Esophagus muscularis mucosa (tissue), 4 donors: ENCODE measurements at regions not wholly inside any gene's neighbourhood (a gene's known extent, or its start where the extent isn't known, plus 50 kb on each side); places are given as distances from the start of the nearest gene placed in this dataset.

ENCODE experiments used
- DNase-seq: peaks from one replicate; pipeline ENCODE4 v3.0.0-alpha.2; 2017; ENCODE audit errors: extremely low spot score
- H3K27ac ChIP-seq, 4 donors: fragments of 200-600 bp; sonication (generic); replicated peaks in 1 of 4; 1 replicate in 3 of 4; 2 replicates in 1 of 4; pipeline ENCODE4 v1.5.1; 2016 to 2019; ENCODE audit warnings: mild to moderate bottlenecking in 1 of 4
- H3K27me3 ChIP-seq, 4 donors: fragments of 200-600 bp; sonication (generic); one replicate each; pipeline versions ENCODE4 v1.5.1 to v1.6.0; 2016 to 2019
- H3K36me3 ChIP-seq, 4 donors: fragments of 200-600 bp; sonication (generic); one replicate each; pipeline ENCODE4 v1.5.1; 2016 to 2019
- H3K4me1 ChIP-seq, 4 donors: fragments of 200-600 bp; sonication (generic); one replicate each; pipeline ENCODE4 v1.5.1; 2016 to 2019
- H3K4me3 ChIP-seq, 4 donors: fragments of 200-600 bp; sonication (generic); 1 replicate in 2 of 4; 2 replicates in 2 of 4; pipeline ENCODE4 v1.5.1; 2016 to 2019; ENCODE audit warnings: mild to moderate bottlenecking in 4 of 4, moderate library complexity in 1 of 4
- H3K9me3 ChIP-seq, 4 donors: fragments of 200-600 bp; sonication (generic); 1 replicate in 3 of 4; 2 replicates in 1 of 4; pipeline ENCODE4 v1.5.1; 2016 to 2019
- EP300 ChIP-seq: sonication (generic); formaldehyde crosslinking; IDR thresholded peaks from one replicate; pipeline ENCODE4 v1.6.1; 2017; ENCODE audit warnings: antibody characterized with exemption
- POLR2A ChIP-seq: fragments of 450-650 bp; IDR thresholded peaks from one replicate; pipeline ENCODE4 v1.6.1; 2017; ENCODE audit warnings: antibody characterized with exemption, moderate library complexity, mild to moderate bottlenecking, low read depth
- POLR2AphosphoS5 ChIP-seq, 2 donors: sonication (generic); formaldehyde crosslinking; IDR thresholded peaks; one replicate each; pipeline ENCODE4 v1.6.1; 2017; ENCODE audit warnings: antibody characterized with exemption in 2 of 2
- WGBS: methylation state at CpG from one replicate; pipeline ENCODE4 v1.1.5; 2018; 5-methylcytosine and 5-hydroxymethylcytosine counted together
- intact Hi-C: fragments of 100-400 bp; cut with DNase I; formaldehyde crosslinking; loops from one replicate; pipeline ENCODE4 v1.15.1; 2023
- TF ChIP-seq, protein P1 (sequence below), 3 experiments: fragments of 200-600 bp in 2 of 3; fragments of 450-650 bp in 1 of 3; sonication (generic) in 2 of 3; IDR thresholded peaks; one replicate each; pipeline ENCODE4 v1.5.1; 2017 to 2019; ENCODE audit warnings: antibody characterized with exemption in 3 of 3, mild to moderate bottlenecking in 2 of 3, moderate library complexity in 1 of 3

DNA sequence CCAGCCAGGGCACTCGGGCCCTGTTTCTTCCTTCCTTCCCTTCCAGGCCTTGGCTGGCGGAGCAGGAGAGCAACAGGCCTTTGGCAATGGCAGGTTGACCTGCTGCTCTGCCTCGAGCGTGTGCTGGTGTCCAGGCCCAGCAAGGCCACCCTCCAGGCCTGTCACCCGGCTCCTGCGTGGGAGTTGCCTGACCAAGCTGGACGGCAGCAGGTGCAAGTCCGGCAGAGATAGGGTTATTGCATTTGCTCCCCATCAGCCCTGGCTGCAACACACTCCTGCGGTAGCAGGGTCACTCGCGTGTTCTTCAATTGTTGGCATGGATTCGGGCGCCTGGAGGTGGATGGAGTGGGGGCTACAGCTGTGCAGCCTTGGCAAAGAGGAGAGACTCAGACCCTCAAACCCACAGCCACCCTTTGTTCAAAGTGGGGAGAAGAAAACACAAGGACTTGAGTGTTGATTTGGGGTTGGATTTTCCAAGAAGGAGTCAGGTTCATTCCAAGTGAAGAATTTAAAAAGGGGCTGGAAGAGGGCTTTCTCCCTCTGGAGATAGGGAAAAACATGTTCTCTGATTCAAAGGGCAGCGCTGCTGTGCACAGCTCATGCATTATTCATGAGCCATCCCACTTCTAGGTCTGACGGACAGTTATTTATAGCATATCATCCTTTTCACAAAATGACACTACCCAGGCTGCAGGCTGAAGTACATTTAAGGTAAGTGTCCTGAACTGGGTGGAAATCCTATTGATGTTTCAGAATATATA lies 64.2 kb upstream of the PITRM1 start:
- TF ChIP-seq POLR2AphosphoS5 (IDR thresholded peaks at IDR 0.05) (no peak), POLR2A (no peak), EP300 (no peak)
- TF ChIP-seq, protein P1, sequence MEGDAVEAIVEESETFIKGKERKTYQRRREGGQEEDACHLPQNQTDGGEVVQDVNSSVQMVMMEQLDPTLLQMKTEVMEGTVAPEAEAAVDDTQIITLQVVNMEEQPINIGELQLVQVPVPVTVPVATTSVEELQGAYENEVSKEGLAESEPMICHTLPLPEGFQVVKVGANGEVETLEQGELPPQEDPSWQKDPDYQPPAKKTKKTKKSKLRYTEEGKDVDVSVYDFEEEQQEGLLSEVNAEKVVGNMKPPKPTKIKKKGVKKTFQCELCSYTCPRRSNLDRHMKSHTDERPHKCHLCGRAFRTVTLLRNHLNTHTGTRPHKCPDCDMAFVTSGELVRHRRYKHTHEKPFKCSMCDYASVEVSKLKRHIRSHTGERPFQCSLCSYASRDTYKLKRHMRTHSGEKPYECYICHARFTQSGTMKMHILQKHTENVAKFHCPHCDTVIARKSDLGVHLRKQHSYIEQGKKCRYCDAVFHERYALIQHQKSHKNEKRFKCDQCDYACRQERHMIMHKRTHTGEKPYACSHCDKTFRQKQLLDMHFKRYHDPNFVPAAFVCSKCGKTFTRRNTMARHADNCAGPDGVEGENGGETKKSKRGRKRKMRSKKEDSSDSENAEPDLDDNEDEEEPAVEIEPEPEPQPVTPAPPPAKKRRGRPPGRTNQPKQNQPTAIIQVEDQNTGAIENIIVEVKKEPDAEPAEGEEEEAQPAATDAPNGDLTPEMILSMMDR (IDR thresholded peaks at IDR 0.05), result no peak
- 90% methylated on average over 14 of the region's 15 CpGs for WGBS
- no peaks in the 10 kb centered on the region for H3K36me3 ChIP-seq
- no peak overlapping the region for H3K27ac ChIP-seq
- no peak overlapping the region for H3K4me3 ChIP-seq
- H3K4me1 ChIP-seq, result peaks cover 6 to 11% (median 8%) of the 10 kb centered on the region in 4 donors
- no peaks in the 10 kb centered on the region for H3K9me3 ChIP-seq
- DNase-seq, result no peak
- no peaks in the 10 kb centered on the region for H3K27me3 ChIP-seq
- intact Hi-C loops, result loop anchor here (5.0 kb wide), 1 partner anchor 545 kb away; no protein-coding TSS in a partner anchor

DNA sequence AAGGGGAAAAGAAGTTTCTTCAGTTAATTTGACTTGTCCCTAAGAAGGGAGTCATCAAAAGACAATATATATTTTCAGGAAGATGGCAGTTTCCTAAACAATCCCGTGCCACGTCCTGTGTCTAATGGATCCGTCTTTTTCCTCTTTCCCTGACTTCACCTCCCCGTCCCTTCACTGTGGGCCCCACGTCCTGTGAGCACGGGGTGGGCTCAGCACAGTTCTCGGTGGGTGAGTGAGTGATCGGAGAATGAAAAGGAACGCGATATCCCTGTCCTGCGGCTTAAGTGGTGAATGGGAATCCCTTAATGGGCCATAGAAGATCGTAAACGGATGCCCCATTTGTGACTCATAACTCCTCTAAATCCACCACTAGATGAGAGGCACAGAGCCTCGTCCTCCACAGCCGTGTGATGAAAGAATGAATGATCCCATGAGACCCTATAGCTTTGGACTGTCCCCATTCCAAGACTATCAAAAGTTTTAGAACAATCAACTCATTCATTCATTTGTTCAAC lies 63.5 kb upstream of the PITRM1 start:
- DNase-seq, result no peak
- intact Hi-C loops, result loop anchor here (5.0 kb wide), 1 partner anchor 546 kb away; no protein-coding TSS in a partner anchor

DNA sequence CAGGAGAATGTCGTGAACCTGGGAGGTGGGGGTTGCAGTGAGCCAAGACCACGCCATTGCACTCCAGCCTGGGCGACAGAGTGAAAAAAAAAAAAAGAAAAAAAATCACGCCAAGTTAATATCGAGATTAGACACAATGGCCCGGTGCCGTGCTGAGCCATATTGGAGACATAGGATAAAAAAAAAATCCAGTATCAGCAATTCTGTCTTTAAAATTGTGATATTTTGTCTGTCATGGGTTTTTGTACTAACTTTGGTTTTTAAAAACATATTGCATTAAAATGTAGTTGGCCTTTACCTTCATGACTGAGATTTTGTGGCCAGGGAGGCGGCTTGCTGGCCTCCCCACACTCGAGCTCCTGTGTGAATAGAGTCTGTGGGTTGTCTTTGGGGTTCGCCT lies 62.8 kb upstream of the PITRM1 start:
- TF ChIP-seq EP300 (no peak), POLR2A (no peak), POLR2AphosphoS5 (IDR thresholded peaks at IDR 0.05) (no peak)
- TF ChIP-seq, protein P1 (IDR thresholded peaks at IDR 0.05), result no peak
- Histone ChIP-seq H3K27ac (no peak overlapping the region), H3K9me3 (no peaks in the 10 kb centered on the region), H3K27me3 (no peaks in the 10 kb centered on the region), H3K4me3 (no peak overlapping the region), H3K4me1 (peaks cover 6 to 11% (median 8%) of the 10 kb centered on the region in 4 donors), H3K36me3 (no peaks in the 10 kb centered on the region)
- intact Hi-C loops, result loop anchor here (5.0 kb wide), 1 partner anchor 547 kb away; no protein-coding TSS in a partner anchor
- no peak for DNase-seq
- 92% methylated on average over 10 of the region's 10 CpGs for WGBS

More for the DNA sequence above, 63.5 kb upstream of the PITRM1 start:
- Histone ChIP-seq H3K36me3 (no peaks in the 10 kb centered on the region), H3K9me3 (no peaks in the 10 kb centered on the region), H3K27ac (no peak overlapping the region), H3K4me1 (peaks cover 6 to 11% (median 8%) of the 10 kb centered on the region in 4 donors), H3K27me3 (no peaks in the 10 kb centered on the region), H3K4me3 (no peak overlapping the region)
- TF ChIP-seq POLR2AphosphoS5 (IDR thresholded peaks at IDR 0.05), result no peak
- WGBS, result 96% methylated on average over 15 of the region's 15 CpGs

DNA sequence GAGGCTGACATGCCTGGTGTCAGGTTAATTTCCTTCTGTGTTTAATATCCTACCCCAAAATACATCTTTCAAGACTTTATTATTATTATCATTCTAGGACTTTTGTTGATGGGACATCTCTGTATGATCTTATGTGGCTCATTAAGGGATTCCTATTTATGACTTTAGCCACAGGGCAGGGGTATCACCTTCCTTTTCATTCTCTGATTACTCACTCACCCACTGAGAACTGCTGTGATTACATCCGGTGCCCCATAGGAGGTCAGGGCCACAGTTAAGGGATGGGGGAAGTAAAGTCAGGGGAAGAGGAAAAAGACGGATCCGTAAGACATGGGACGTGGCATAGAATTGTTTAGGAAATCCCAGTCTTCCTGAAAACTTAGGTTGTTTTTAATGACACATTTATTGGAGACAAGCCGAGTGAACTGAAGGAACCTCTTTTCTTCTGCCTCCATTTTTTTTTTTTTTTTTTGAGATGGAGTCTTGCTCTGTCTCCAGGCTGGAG lies 61.0 kb upstream of the PITRM1 start:
- 92% methylated on average over 5 of the region's 5 CpGs for WGBS
- TF ChIP-seq EP300 (no peak), POLR2AphosphoS5 (IDR thresholded peaks at IDR 0.05) (no peak), POLR2A (no peak)
- TF ChIP-seq, protein P1 (IDR thresholded peaks at IDR 0.05), result no peak
- Histone ChIP-seq H3K9me3 (no peaks in the 10 kb centered on the region), H3K27me3 (no peaks in the 10 kb centered on the region), H3K27ac (no peak overlapping the region), H3K4me3 (no peak overlapping the region), H3K4me1 (no peaks in the 10 kb centered on the region), H3K36me3 (no peaks in the 10 kb centered on the region)
- DNase-seq, result no peak
- intact Hi-C loops, result no loop called here

DNA sequence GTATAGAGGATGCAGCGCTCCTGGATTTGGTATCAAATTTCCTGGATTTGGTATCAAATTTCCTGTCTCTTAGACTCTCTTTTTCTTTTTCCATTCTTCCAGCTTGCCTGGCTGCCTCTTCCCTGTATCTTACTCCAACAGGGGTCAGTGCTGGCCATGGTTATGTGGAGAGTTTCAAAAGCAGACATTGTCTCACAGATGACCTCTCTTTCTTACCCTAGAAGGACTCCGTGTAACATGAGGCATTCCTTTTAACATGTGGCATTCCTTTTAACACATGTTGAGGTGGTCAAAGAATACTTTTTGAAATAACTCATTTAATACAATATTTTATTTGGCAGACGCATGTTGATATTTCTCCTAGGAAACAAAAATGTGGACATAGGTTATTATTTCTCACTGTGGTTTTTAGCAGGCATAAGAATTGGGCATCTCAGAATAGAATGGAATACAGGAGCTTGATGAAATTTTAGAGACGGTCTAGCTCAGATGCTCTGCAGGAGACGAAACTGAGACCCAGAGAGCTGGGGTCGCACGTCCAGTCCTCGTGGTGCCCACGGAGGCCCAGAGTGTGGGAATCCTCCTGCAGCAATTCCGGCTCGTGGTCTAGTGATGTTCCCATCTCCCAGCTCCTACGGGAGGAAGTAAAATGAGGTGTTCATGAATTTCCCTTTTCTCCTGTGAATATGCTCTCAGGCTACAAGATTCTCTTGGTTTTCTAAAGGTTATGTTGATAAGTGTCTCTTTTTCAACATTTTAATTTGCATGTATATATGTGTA lies 59.6 kb upstream of the PITRM1 start:
- intact Hi-C loops, result no loop called here
- no peak for DNase-seq
- Histone ChIP-seq H3K27me3 (no peaks in the 10 kb centered on the region), H3K27ac (no peak overlapping the region), H3K9me3 (no peaks in the 10 kb centered on the region), H3K4me1 (peaks cover 8 to 14% (median 11%) of the 10 kb centered on the region in 4 donors), H3K4me3 (no peak overlapping the region), H3K36me3 (no peaks in the 10 kb centered on the region)
- WGBS, result 94% methylated on average over 12 of the region's 12 CpGs
- TF ChIP-seq POLR2AphosphoS5 (IDR thresholded peaks at IDR 0.05) (no peak), POLR2A (no peak), EP300 (no peak)
- TF ChIP-seq, protein P1 (IDR thresholded peaks at IDR 0.05), result no peak
